Ovary (tissue), 7 donors: ENCODE measurements at regions not wholly inside any gene's neighbourhood (a gene's known extent, or its start where the extent isn't known, plus 50 kb on each side); places are given as distances from the start of the nearest gene placed in this dataset.

Source experiments
- DNase-seq, 5 donors: peaks; one replicate each; pipeline ENCODE4 v3.0.0-alpha.2; 2019 to 2020
- H3K27ac ChIP-seq, 2 donors: fragments of 200-600 bp; one replicate each; pipeline versions ENCODE4 v1.5.1 to v1.8.0; 2019 to 2022
- H3K27me3 ChIP-seq: fragments of 200-600 bp; one replicate; pipeline ENCODE4 v1.8.0; 2022
- H3K36me3 ChIP-seq: fragments of 200-600 bp; sonication (generic); one replicate; pipeline ENCODE4 v1.5.1; 2019
- H3K4me1 ChIP-seq: one replicate; pipeline ENCODE4 v1.8.1; 2013; ENCODE audit warnings: mild to moderate bottlenecking, moderate library complexity; ENCODE audit not compliant: insufficient read depth
- H3K4me3 ChIP-seq: fragments of 200-600 bp; sonication (generic); one replicate; pipeline ENCODE4 v1.5.1; 2017
- H3K9me3 ChIP-seq, 2 donors: fragments of 200-600 bp in 1 of 2; sonication (generic) in 1 of 2; one replicate each; pipeline versions ENCODE4 v1.5.1 to v1.8.1; 2013 to 2019; ENCODE audit warnings: mild to moderate bottlenecking in 1 of 2, moderate library complexity in 1 of 2
- EP300 ChIP-seq: sonication (generic); formaldehyde crosslinking; IDR thresholded peaks from one replicate; pipeline ENCODE4 v1.6.1; 2017; ENCODE audit warnings: antibody characterized with exemption
- POLR2A ChIP-seq: fragments of 450-650 bp; IDR thresholded peaks from one replicate; pipeline ENCODE4 v1.6.1; 2017; ENCODE audit warnings: antibody characterized with exemption, mild to moderate bottlenecking, moderate library complexity
- WGBS, 3 donors: extraction: QIAGEN DNeasy Blood & Tissue Kit in 1 of 3; methylation state at CpG; one replicate each; pipeline versions ENCODE4 v1.1.5 to v1.1.7; 2013 to 2017; 5-methylcytosine and 5-hydroxymethylcytosine counted together
- intact Hi-C, 4 donors: fragments of 100-400 bp; cut with DNase I; formaldehyde crosslinking; loops; one replicate each; pipeline versions ENCODE4 v1.11.0 to v1.15.1; 2022 to 2023
- TF ChIP-seq, protein P1 (sequence below), 3 donors: fragments of 450-650 bp in 2 of 3; fragments of 200-600 bp in 1 of 3; IDR thresholded peaks; one replicate each; pipeline versions ENCODE4 v1.5.1 to v1.8.0; 2016 to 2022; ENCODE audit warnings: antibody characterized with exemption in 3 of 3, mild to moderate bottlenecking in 1 of 3
- donor health status: DM: no; HTN: no; CAD: no; lungs with moderate emphysema.
- donor health status: DM: no; HTN: no; CAD: no.
- donor health status: Bipolar disorder and iron deficiency.
- donor health status: DM: no; HTN: no; CAD: no.
- donor health status: DM: yes; HTN: yes; CAD: no.

- Histone ChIP-seq H3K36me3 (no peaks in the 10 kb centered on the region), H3K27me3 (no peaks in the 10 kb centered on the region), H3K27ac (no peak overlapping the region), H3K4me3 (no peak overlapping the region), H3K4me1 (no peaks in the 10 kb centered on the region), H3K9me3 (no peaks in the 10 kb centered on the region)
- 8 to 33% (median 13%) methylated on average over 1 of the region's 1 CpG for WGBS, 3 donors
- DNase-seq, result no peak
- TF ChIP-seq EP300 (no peak), POLR2A (no peak)
- TF ChIP-seq, protein P1, sequence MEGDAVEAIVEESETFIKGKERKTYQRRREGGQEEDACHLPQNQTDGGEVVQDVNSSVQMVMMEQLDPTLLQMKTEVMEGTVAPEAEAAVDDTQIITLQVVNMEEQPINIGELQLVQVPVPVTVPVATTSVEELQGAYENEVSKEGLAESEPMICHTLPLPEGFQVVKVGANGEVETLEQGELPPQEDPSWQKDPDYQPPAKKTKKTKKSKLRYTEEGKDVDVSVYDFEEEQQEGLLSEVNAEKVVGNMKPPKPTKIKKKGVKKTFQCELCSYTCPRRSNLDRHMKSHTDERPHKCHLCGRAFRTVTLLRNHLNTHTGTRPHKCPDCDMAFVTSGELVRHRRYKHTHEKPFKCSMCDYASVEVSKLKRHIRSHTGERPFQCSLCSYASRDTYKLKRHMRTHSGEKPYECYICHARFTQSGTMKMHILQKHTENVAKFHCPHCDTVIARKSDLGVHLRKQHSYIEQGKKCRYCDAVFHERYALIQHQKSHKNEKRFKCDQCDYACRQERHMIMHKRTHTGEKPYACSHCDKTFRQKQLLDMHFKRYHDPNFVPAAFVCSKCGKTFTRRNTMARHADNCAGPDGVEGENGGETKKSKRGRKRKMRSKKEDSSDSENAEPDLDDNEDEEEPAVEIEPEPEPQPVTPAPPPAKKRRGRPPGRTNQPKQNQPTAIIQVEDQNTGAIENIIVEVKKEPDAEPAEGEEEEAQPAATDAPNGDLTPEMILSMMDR (IDR thresholded peaks at IDR 0.05), result no peak
- intact Hi-C loops, result no loop called here
Measured at GRCh38 chr16:73323880-73324279, 276.0 kb upstream of the ZFHX3 start.

DNA sequence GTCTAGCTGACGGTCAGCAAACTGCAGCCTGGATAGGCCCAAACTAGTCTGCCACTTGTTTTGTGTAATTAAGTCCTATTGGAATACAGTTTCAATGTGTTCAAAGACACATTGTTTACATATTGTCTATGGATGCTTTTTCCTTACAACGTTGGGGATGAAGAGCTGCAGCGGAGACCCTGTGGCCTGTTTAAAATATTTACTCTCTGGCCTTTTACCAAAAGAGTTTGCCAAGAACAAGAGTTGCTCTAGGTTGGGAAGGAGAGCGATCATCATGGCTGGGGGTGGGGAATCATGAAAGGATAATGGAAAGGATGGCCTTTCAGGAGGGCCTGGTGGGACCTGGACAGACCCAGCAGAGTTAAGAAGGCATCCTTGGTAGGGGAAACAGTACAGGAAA lies 274.9 kb upstream of the ZFHX3 start:
- Histone ChIP-seq H3K27ac (no peak overlapping the region), H3K27me3 (no peaks in the 10 kb centered on the region), H3K4me1 (no peaks in the 10 kb centered on the region), H3K9me3 (no peaks in the 10 kb centered on the region), H3K36me3 (no peaks in the 10 kb centered on the region), H3K4me3 (no peak overlapping the region)
- WGBS, 3 donors, result 51 to 59% (median 53%) methylated on average over 4 of the region's 4 CpGs
- TF ChIP-seq, protein P1 (IDR thresholded peaks at IDR 0.05), result no peak
- TF ChIP-seq EP300, result no peak
- no peak for TF ChIP-seq POLR2A
- DNase-seq, result no peak
- intact Hi-C loops, result no loop called here

- Histone ChIP-seq H3K9me3 (no peaks in the 10 kb centered on the region), H3K27me3 (no peaks in the 10 kb centered on the region), H3K27ac (no peak overlapping the region), H3K36me3 (no peaks in the 10 kb centered on the region), H3K4me3 (no peak overlapping the region), H3K4me1 (no peaks in the 10 kb centered on the region)
- 15 to 27% (median 19%) methylated on average over 8 of the region's 8 CpGs for WGBS, 3 donors
- no peak for DNase-seq
- TF ChIP-seq, protein P1 (IDR thresholded peaks at IDR 0.05), result no peak
- TF ChIP-seq POLR2A, result no peak
- no peak for TF ChIP-seq EP300
- intact Hi-C loops, result no loop called here
Measured at GRCh38 chr16:73321853-73322252, 273.9 kb upstream of the ZFHX3 start.

- Histone ChIP-seq H3K4me3 (no peak overlapping the region), H3K4me1 (no peaks in the 10 kb centered on the region), H3K27ac (no peak overlapping the region), H3K27me3 (no peaks in the 10 kb centered on the region), H3K36me3 (no peaks in the 10 kb centered on the region), H3K9me3 (no peaks in the 10 kb centered on the region)
- TF ChIP-seq POLR2A, result no peak
- TF ChIP-seq, protein P1 (IDR thresholded peaks at IDR 0.05), result no peak
- TF ChIP-seq EP300, result no peak
- DNase-seq, result no peak
- WGBS, 3 donors, result 78 to 83% (median 83%) methylated on average over 8 of the region's 8 CpGs
- intact Hi-C loops, result no loop called here
Measured at GRCh38 chr16:73319737-73320136, 271.8 kb upstream of the ZFHX3 start.

DNA sequence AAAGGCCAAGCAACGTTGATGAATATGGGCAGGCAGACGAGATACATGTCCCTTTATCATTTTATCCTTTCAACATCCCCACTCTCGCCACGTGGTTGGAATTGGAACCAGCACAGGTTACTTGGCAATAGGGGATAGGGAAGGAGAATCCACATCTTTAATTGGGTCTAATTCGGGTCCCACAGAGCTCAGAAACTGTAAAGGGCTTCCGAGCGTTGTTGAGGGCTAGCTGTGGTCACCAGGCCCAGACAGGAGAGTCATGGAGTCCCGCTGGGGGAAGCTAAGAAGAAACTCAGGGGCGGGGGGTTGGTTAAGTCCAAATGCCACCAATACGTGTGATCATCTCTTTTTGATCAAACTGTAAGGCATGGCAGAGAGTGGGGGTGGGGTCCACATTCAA lies 271.3 kb upstream of the ZFHX3 start:
- H3K27me3 ChIP-seq, result no peaks in the 10 kb centered on the region
- H3K9me3 ChIP-seq, result no peaks in the 10 kb centered on the region
- no peak overlapping the region for H3K4me3 ChIP-seq
- no peak overlapping the region for H3K27ac ChIP-seq
- intact Hi-C loops, result no loop called here
- H3K36me3 ChIP-seq, result no peaks in the 10 kb centered on the region
- H3K4me1 ChIP-seq, result no peaks in the 10 kb centered on the region
- DNase-seq, result no peak
- TF ChIP-seq, protein P1 (IDR thresholded peaks at IDR 0.05), result no peak
- TF ChIP-seq POLR2A (no peak), EP300 (no peak)
- WGBS, 3 donors, result 75 to 84% (median 79%) methylated on average over 10 of the region's 10 CpGs
